PC-9 (cell line): ENCODE measurements at regions not wholly inside any gene's neighbourhood (a gene's known extent, or its start where the extent isn't known, plus 50 kb on each side); places are given as distances from the start of the nearest gene placed in this dataset.

Experiments
- EZH2 ChIP-seq: fragments of 200-600 bp; sonication (generic); IDR thresholded peaks from 2 replicates; pipeline ENCODE4 v1.8.0; 2017; ENCODE audit warnings: antibody characterized with exemption, low read depth
- TF ChIP-seq, protein P1 (sequence below): fragments of 200-600 bp; sonication (generic); conservative IDR thresholded peaks from 2 replicates; pipeline ENCODE4 v1.6.1; 2017; ENCODE audit warnings: mixed run types, antibody characterized with exemption, mild to moderate bottlenecking, moderate library complexity

DNA sequence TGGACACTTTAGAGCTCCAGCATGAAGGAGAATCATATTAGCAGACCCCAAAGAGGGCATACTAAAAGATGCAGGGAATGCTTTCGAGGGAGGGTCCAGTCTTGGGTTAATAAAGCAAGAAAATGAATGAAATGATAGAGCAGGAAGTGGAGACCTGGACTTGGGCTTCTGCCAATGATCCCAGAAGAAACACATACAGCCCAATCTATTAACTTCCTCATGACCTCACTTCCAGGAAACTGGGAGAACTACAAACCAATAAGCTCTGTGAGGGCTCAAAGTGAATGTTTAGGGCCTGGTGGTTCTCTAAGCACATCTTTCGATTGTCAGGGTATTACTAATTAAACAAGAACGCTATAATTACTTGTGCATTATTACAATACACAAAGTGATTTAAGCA, 53.6 kb upstream of the SSX2IP start:
- TF ChIP-seq, protein P1, sequence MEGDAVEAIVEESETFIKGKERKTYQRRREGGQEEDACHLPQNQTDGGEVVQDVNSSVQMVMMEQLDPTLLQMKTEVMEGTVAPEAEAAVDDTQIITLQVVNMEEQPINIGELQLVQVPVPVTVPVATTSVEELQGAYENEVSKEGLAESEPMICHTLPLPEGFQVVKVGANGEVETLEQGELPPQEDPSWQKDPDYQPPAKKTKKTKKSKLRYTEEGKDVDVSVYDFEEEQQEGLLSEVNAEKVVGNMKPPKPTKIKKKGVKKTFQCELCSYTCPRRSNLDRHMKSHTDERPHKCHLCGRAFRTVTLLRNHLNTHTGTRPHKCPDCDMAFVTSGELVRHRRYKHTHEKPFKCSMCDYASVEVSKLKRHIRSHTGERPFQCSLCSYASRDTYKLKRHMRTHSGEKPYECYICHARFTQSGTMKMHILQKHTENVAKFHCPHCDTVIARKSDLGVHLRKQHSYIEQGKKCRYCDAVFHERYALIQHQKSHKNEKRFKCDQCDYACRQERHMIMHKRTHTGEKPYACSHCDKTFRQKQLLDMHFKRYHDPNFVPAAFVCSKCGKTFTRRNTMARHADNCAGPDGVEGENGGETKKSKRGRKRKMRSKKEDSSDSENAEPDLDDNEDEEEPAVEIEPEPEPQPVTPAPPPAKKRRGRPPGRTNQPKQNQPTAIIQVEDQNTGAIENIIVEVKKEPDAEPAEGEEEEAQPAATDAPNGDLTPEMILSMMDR, result no peak
- no peak for TF ChIP-seq EZH2
